NCI-H187 treated with DMSO at 0.1 percent for 48 hours (cell line): ENCODE measurements at regions not wholly inside any gene's neighbourhood (a gene's known extent, or its start where the extent isn't known, plus 50 kb on each side); places are given as distances from the start of the nearest gene placed in this dataset.

Experiments used
- DNase-seq: peaks from one replicate; lab custom pipeline; 2025; lab: John Stamatoyannopoulos, UW

- DNase-seq: no peak
These were observed 164.5 kb upstream of the ZFHX3 start for GRCh38 chr16:73212431-73212830.

- no peak for DNase-seq
These were observed 162.8 kb upstream of the ZFHX3 start for GRCh38 chr16:73210686-73211085.

GRCh38 chr16:73210084-73210483 lies 162.2 kb upstream of the ZFHX3 start:
- DNase-seq: no peak

GRCh38 chr16:73209190-73209589 lies 161.3 kb upstream of the ZFHX3 start:
- DNase-seq: no peak

- no peak for DNase-seq
These were observed 158.3 kb upstream of the ZFHX3 start for GRCh38 chr16:73206151-73206707.

GRCh38 chr16:73205153-73205886 lies 157.4 kb upstream of the ZFHX3 start:
- no peak for DNase-seq

- DNase-seq: no peak
These were observed 156.6 kb upstream of the ZFHX3 start for GRCh38 chr16:73204359-73205152.

- DNase-seq: no peak
These were observed 154.3 kb upstream of the ZFHX3 start for GRCh38 chr16:73202161-73202729.

- DNase-seq: no peak
These were observed 151.3 kb upstream of the ZFHX3 start for GRCh38 chr16:73199214-73199613.

- no peak for DNase-seq
These were observed 150.6 kb upstream of the ZFHX3 start for GRCh38 chr16:73198481-73198880.

- DNase-seq: no peak
These were observed 149.7 kb upstream of the ZFHX3 start for GRCh38 chr16:73197598-73197997.

- no peak for DNase-seq
These were observed 148.7 kb upstream of the ZFHX3 start for GRCh38 chr16:73196670-73197069.

GRCh38 chr16:73193464-73193863 lies 145.5 kb upstream of the ZFHX3 start:
- DNase-seq: no peak

- no peak for DNase-seq
These were observed 144.4 kb upstream of the ZFHX3 start for GRCh38 chr16:73192232-73192894.

- no peak for DNase-seq
These were observed 143.7 kb upstream of the ZFHX3 start for GRCh38 chr16:73191660-73192046.

- no peak for DNase-seq
These were observed 143.0 kb upstream of the ZFHX3 start for GRCh38 chr16:73190688-73191659.

- DNase-seq: no peak
These were observed 142.3 kb upstream of the ZFHX3 start for GRCh38 chr16:73190256-73190655.

- DNase-seq: no peak
These were observed 141.2 kb upstream of the ZFHX3 start for GRCh38 chr16:73189136-73189535.

GRCh38 chr16:73186752-73187601 lies 139.0 kb upstream of the ZFHX3 start:
- no peak for DNase-seq

- DNase-seq: no peak
These were observed 137.8 kb upstream of the ZFHX3 start for GRCh38 chr16:73185737-73186136.
